NCI-H1092 (cell line): ENCODE measurements at regions not wholly inside any gene's neighbourhood (a gene's known extent, or its start where the extent isn't known, plus 50 kb on each side); places are given as distances from the start of the nearest gene placed in this dataset.
"Not testable (repeated sequence)": the region's sequence is repeated elsewhere in the genome, so short reads cannot be mapped to it uniquely, and the experiment has no call there.

ENCODE experiments used
- DNase-seq: peaks from one replicate; lab custom pipeline; 2025; lab: John Stamatoyannopoulos, UW

- DNase-seq, result not testable (repeated sequence)
These were observed 51.1 kb upstream of the RASSF6 start for GRCh38 chr4:73671348-73671747.

DNA sequence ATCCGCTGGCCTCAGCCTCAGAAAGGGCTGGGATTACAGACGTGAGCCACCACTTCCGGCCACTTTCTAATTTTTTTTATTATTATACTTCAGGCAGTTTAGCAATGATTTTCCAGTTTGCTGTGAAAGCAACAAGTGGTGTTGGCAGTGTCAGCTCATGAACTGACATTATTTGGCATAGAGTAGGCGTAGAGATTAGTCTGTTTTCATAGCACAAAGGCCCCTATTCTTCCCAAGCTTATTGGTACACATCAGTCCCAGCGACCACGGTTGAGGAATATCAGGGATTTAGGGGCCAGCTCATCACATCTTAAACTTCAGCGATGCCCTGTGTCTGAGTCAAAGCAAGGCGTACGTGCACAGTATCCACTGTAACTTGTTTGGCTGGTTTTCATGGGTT, 53.0 kb upstream of the RASSF6 start:
- DNase-seq, result no peak

DNA sequence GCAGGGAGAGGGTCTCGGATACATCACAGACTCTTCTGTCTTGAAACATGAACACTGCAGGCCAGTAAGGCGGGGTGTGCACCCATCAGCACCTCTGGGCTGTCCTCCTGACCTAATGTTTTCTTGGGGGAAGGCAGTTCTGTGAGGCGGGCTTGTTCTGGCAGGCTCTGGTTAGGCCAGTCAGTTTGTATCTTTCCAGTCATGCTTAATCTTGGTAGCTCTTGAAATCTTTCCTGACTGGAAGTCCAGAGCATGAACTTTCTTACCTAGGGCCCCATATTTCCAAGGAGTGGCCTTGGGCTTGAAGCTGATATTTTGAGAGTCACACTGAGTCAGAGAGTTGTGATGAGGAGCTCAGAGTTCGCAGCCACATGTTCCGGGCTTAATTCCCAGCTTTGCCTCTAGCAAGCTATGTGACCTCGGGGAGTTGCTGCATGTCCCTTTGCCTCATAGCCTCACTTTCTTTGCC, 54.2 kb upstream of the RASSF6 start:
- no peak for DNase-seq

DNA sequence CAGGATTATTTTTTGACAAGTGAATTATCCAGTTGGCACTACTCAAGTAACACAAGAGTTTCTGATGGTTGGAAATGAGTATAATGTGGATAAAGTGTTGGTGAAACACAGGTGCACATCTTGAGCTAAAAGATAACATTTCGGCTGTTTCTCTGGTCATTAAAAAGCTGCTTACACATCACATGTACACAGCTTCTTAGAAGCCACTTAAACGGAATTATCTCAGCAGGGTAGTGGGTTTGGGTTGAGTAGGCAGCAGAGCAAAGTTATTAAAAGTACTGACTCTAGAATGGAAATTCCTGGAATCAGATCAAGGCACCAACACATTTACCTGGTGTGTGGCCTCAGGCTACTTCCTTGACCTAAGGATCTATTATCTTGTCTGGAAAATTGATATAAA, 55.4 kb upstream of the RASSF6 start:
- DNase-seq, result no peak

GRCh38 chr4:73676136-73676535, 55.9 kb upstream of the RASSF6 start:
- DNase-seq, result no peak

DNA sequence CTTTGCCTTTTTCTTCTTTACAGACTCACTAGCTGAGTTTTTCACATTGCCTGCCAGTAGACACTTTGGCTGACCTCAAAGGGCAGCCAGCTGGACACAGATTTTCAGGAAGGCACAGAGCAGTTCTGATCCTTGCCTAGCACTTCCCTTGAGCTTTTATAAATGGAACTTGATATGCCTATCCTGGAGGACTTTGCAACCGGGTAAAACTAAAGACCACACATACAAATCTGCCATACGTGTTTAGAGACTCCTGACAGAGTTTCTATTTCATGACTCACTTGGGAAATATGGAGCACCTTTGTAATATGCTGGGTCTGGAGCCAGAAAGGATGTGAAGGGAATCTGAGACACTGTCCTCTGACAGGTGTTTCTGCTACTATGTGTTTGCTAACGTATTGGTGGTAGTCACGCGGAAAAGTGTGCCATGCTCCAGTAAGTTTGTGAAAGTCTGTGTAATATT, 56.7 kb upstream of the RASSF6 start:
- peak; percentile 62 for DNase-seq

DNA sequence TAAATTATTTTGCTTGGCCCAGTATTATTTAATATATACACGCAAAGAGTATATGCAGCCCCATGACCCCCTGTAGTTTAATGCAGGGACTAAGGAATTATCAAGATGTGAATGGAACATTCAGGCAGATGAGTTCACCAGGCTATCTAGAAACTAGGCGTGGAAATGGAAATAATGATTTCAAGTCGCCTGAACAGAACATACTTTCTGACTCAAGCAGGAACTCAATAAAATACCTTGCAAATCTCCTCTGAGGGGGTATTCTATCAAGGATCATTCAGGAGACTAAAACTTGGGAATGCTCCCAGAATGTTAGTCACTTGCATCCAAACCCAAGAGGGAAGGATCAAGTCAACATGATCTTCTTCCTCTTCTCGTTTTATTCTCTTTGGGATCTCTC, 59.6 kb upstream of the RASSF6 start:
- DNase-seq, result no peak

GRCh38 chr4:73681776-73682175, 58.6 kb upstream of the CXCL8 start:
- DNase-seq, result no peak

DNA sequence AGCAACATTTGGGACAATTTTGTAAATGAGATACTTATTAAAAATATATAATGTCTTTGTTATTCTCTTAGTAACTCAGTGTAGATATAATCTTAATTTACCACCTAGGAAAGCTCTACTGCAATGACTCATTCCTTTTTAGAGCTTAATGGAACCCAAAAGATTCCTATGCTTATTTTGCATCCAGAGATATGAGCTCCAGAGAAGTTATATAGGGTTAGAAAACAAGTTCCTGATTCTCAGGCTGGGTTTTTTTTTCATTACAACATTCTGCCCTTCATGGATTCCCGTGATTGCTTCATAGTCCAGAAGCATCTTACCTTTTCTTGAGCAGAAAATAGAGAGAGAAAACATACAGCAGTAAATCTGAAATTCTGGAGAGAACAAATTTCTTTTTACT, 57.9 kb upstream of the CXCL8 start:
- DNase-seq, result no peak

GRCh38 chr4:73683033-73683432, 57.3 kb upstream of the CXCL8 start:
- no peak for DNase-seq

DNA sequence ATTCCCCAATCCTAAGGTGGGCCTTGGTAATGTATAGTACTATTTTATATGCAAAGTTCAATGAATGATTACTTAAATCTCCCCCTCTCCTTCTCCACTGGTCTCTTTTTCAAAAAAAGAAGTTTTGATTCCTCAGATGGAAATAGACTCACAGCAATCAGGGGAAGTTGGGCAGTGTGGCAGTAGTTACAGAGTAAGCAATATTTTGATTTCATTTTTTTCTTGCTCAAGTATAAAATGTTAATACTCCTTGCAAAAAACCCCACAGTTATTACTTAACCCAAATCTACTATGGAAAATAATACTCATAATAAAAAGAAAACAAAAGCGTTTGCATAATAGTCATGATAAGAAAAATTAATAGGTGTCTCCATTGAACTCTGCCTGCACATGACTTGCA, 56.9 kb upstream of the CXCL8 start:
- no peak for DNase-seq

DNA sequence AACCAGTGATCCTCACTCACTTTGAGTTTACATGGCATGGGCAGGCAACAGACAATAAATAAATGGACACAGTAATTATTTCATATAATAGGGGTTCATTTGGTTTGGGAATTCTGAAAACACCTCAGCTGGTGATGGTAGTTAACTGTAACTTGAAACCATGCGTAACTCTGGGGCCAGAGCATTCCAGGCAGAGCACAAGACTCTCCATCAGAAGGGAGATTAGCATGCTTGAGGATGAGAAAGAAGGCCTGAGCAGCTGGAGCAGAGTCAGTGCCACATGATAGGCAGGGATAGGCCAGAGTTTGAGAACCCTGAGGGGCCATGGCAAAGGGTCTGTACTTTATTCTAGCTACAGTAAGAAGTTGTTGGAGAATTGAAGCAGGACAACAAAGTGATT, 56.3 kb upstream of the CXCL8 start:
- DNase-seq, result no peak

DNA sequence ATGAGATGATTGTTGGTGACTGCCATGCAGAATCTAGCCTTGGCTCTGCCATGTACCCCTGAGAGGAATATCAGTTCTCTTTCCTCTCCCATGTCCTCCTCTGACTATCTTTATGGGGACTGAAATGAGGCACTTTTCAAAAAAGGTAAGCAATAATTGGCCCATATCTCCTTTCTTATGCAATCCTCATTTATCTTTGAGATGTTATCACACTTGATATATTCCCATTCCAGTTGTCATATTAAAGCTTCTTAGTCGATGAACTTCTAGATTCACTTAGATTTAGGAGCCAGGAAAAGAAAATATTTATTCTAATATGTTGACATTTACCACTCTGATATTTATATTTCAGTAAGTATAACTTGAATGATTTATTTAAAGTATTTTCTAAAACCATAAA, 55.3 kb upstream of the CXCL8 start:
- DNase-seq, result no peak

GRCh38 chr4:73687421-73687820, 52.9 kb upstream of the CXCL8 start:
- DNase-seq, result no peak

- no peak for DNase-seq
These were observed 50.2 kb upstream of the CXCL8 start for GRCh38 chr4:73690051-73690738.
